Kidney capillary endothelial cell (primary cell): ENCODE measurements at regions not wholly inside any gene's neighbourhood (a gene's known extent, or its start where the extent isn't known, plus 50 kb on each side); places are given as distances from the start of the nearest gene placed in this dataset.
"Not testable (repeated sequence)": the region's sequence is repeated elsewhere in the genome, so short reads cannot be mapped to it uniquely, and the experiment has no call there.

Experiments used
- DNase-seq: peaks from one replicate; pipeline ENCODE4 v3.0.0-alpha.2; 2018; ENCODE audit warnings: low spot score

DNA sequence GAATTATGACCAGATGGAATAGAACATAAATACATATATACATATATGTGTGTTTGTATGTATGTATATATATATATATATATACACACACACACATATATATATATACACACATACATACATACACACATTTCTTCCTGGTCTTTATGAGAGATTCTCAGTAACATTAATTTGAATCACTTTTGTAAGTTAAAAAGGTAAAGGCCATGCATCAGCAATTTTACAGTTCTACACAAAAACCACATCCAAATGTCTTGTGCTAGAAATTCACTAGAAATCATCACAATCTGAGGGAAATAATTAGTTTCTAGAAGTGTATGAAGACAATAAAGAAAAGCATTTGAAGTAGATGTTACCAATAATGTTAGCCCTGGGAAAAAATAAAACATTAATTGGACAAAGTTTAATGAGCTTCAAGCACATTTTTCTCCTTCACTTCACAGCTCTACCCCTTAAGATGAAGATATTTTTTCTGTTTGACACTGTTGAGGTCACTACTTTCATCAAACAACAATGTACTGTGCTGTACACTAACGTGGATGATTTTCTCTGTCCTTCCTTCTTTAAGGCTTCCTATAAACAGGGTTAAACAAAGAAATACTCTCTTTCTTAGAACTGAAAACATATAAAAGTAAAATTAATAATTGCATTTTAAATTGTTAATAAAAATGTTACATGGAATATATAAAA, 189.2 kb upstream of the NR4A3 start:
- no peak for DNase-seq

DNA sequence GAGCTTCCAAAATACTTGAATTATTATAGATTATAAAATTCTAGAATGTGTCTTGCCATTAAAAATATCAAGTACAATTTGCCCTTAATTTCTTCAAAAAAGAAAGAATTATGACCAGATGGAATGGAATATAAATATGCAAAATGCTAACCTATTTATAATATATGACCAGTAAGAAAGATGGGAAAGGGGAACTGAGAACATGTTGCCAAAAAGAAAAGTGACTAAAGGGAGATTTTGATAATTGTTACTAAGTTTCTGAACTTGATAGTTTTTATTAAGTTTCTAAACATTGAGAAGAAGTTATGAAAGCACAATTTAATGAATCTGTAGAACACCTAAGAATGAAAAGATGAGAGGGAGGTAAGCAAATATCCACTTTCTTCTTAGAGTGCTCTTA, 188.4 kb upstream of the NR4A3 start:
- DNase-seq: no peak

DNA sequence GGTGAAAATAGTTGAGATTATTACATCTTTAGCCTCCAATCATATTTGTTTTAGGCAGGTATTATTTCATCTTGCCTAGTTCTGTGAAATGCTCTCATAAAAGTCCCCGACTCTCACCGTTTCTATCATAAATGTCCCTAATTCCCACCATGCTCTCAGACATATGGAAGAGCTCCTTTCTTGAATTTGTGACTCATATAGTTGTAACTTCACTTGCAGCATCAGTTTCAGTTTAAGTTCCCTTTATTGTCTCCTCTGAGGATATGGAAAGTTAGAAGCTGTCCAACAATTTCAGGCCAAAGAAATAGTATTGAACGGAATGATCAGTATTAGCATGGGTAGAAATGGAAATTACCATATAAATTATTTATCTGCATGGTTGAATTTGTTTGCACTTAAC, 187.5 kb upstream of the NR4A3 start:
- DNase-seq: no peak

DNA sequence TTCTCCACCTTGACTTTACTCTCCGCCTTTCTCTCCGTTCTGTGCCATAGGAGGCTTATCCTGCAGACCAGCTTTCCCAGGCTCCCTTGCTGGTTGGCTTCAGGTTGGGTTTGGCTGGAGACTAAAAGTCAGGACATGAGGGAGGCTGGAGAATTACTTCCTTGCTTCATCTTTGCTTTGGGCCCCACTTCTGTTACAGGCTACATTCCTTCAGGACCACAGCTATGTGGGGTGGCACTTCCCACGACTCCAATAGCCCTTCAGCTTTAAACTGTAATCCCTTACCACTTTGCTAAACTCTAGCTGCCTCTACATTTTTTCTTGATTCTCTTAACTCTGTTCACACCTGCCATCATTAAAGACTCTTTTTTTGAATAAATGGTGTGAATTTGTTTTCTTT, 186.7 kb upstream of the NR4A3 start:
- DNase-seq: no peak

DNA sequence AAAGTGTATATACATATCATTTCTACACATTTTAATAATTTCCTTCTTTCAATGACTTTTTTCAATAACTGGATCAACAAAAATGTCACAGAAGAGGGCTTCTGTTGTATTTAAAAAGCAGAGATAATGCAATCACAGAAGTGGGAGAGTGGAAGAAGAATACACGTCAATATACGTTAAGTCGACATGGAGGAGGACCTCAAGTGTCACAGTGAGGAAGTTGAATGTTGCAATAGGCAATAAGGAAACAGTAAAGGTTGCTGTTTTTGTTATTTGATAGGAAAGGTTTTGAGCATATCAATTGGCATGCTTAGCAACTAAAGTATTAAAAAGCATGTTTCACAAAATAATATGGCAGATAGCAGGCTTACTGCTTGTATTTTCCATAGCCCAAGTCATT, 184.0 kb upstream of the NR4A3 start:
- DNase-seq: no peak

DNA sequence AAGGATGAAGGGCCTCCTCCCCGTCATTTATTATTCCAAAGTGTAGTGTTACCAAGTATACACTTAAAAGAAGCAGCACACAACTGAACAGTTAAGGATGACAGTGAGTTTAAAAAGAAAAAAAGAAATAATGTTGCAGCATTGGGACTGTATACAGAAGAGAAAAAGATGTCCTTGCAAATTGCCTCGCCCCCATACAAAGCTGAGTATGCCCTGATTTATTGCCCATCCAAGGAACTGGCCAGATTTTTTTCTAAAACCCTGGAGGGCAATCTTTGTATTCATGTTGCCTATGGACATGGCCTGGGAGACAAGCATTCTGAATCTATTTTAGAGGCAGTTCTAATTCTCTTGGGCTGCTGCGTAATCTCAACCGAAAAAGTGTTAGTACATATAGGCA, 182.7 kb upstream of the NR4A3 start:
- no peak for DNase-seq

DNA sequence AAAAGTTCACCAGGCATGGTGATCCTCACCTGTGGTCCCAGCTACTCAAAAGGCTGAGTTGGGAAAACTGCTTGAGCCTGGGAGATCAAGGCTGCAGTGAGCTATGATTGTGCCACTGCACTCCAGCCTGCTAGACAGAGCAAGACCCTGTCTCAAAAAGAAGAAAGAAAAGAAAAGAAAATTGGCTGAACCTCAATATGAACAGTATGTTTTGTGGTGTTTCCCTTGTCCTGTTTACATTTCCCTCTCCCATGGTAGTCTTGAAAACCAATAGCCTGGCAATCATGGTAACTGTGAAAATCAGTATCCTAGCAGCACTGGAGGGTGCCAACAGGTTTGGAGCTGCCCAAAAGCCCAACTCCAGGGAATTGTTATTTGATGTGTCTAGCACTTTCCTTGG, 174.1 kb upstream of the NR4A3 start:
- DNase-seq: no peak

DNA sequence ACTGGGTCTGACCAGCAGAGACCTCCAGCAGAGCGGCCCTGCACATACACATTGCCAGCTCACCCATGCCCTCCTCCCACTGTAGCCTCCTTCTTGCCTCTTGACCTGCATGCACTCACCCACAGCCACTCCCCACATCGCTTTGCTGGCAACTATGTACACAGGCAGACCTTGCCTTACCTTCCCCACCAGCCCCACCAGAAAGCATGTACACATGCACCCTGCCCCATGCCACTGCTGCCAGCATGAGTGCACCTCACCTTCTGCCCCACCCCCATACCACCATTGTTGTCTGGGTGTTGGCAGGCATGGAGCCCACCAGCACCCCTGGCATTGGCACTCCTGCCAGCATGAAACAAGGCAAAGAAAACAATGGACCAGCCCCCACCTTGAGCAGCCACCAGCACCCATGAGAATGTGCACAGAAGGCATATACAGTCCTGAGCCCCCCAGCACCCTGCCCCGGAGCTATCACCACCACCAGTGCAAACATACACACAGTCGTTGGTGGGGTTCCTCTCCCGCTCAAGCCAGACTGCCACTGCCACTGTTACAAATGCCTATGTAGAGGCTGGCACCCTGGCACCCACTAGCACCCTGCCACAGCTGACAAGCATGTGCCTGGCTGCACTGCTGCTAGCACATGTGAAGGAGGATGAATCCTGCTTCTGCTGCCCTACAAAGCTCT, 171.4 kb upstream of the NR4A3 start:
- no peak for DNase-seq

DNA sequence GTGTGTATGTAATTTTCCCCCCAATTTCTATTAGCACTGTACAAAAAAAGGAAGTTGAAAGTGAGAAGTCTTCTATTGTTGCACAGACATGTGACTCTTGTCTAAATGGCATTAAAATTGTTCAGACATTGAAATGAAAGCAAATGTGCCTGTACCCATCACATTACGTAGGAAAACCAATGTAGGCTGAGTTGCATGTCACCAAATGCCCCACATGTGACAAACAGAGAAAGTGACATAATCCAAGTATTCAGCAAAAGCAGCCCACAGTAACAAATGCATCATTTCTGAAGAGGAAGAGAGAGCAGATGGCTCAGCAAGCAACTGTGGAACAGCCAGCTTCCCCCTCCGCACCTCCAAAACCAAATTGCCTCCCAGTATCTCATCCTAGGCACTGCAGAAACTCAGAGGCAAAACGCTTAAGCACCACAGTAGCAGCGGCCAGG, 161.5 kb upstream of the NR4A3 start:
- DNase-seq: no peak

DNA sequence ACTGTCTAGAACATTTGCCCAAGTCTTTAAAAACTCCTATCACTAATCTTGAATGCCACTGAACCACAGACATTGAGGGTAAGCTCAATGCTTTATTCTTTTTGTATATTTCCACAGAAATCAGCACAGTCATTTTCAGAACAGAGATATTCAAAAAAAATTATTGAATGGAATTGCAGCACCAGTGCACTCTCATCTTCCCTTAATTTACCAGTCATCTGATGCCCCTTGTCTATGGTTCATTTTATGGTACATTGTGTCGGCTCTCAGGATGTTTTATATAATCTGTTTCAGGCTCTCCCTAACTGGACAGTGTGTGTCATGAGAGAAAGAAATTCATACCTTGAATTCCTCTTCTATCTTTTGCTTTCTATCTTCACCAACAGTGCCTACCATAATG, 158.4 kb upstream of the NR4A3 start:
- no peak for DNase-seq

DNA sequence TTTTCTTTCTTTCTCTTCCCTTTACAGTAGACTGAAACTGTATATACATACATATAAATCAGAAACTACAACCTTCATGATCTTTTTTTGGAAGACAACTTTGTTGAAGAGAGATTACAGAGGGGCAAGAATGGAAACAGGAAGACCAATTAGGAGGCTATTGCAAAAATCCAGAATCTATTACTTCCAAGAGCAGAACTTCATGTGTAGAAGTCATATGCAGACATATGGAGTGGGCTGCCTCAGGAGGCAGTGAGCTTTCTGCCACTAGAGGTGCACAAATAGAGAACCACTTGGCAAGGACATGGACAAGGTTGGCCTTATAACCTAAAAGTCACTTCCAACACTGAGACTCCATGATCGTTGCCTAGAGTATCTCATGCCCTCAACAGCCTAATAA, 157.8 kb upstream of the NR4A3 start:
- no peak for DNase-seq

DNA sequence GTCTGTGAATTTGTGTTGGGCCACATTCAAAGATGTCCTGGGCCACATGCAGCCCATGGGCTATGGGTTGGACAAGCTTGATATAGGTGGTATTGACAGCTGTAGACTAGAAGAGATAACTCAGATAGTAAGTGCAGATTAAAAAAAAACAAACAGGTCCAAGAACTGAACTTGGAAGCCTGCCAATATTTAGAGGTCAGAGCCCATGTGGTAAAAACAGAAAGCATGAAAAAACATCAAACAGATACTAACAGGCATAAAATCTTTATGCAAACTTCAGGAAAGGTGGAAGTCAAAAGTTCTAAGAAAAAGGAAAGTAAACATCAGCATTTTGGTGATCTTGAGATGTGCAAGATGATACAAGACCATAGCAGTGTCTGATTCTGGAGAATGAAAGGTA, 155.1 kb upstream of the NR4A3 start:
- no peak for DNase-seq

DNA sequence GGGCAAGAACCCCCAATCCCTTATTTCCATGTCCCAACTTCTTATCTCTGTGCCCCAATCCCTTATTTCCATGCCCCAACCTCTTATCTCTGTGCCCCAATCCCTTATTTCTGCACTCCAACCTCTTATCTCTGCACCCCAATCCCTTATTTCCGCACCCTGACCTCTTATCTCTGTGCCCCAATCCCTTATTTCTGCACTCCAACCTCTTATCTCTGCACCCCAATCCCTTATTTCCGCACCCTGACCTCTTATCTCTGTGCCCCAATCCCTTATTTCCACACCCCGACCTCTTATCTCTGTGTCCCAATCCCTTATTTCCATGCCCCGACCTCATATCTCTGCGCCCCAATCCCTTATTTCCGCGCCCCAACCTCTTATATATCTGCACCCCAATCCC, 150.8 kb upstream of the NR4A3 start:
- not testable (repeated sequence) for DNase-seq

DNA sequence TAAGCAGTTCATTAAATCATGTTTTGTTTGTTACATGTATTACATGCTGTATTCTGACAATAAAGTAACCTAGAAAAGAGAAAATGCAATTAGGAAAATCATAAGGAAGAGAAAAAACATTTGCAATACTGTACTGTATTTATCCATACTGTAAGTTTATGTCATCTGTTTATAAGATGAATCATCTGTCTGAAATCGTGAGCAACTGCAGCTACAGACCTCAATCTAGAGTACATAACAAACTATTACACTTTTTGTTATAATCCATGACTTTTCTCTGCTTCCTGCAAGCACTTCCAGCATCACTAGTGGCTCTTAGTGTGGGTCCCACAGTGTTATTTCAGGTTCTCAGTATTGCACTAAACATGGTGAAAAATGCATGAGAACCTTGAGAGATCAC, 144.4 kb upstream of the NR4A3 start:
- DNase-seq: no peak

DNA sequence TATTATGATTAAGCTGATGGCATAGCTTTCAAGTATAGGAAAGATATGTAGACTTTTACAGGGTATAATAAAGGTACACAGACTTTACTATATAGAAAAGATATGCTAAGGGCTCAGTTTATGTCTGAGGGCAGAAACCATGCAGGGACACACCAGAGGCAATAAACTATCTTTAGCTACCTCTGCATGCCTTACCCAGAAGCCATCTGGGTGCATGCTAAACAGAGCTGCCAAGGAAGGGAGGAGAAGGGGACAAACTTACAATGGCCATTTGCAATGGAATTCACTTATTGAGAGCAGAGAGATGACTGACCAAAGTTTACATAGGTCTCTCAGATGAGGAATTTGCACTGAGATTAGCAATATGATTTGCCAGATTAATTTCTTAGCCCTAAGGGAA, 143.1 kb upstream of the NR4A3 start:
- DNase-seq: no peak

DNA sequence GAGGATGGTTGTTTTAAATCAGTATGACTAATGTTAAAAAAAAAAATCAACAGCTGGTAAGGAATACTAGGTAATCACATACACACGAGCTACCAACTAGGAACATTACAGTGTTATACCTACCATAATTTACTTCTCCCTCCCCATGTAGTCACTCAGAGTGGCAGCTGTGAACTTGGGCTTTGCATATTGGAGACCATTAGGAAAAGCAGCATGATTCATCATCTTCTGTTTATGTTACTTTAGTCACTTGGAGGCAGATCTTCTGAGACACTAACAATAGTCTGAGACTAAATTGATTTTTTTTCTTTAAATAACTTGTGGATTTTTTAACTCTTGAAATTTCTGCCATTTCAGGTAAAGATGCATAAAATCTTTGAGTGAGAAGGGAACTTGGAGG, 141.5 kb upstream of the NR4A3 start:
- DNase-seq: peak; percentile 38

DNA sequence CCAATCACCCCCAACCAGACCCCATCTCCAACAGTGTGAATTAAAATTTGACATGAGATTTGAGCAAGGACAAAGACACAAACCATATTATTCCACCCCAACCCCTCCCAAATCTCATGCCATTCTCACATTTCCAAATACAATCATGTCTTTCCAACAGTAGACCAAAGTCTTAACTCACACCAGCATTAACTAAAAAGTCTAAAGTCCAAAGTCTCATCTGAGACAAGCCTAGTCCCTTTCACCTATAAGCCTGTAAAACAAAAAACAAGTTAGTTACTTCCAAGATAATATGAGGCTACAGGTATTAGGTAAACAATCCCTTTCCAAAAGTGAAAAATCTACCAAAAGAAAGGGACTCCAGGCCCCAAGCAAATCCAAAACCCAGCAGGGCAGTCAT, 140.6 kb upstream of the NR4A3 start:
- no peak for DNase-seq

DNA sequence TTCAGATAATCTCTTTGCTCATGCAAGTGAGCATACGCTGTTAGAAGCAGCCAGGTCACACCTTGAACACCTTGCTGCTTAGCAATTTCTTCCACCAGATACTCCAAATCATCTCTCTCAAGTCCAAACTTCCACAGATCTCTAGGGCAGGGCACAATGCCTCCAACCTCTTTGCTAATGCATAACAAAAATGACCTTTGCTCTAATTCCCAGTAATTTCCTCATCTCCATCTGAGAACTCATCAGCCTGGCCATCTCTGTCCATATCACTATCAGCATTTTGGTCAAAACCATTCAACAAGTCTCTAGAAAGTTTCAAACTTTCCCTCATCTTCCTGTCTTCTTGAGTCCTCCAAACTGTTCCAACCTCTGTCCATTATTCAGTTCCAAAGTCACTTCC, 139.3 kb upstream of the NR4A3 start:
- no peak for DNase-seq

DNA sequence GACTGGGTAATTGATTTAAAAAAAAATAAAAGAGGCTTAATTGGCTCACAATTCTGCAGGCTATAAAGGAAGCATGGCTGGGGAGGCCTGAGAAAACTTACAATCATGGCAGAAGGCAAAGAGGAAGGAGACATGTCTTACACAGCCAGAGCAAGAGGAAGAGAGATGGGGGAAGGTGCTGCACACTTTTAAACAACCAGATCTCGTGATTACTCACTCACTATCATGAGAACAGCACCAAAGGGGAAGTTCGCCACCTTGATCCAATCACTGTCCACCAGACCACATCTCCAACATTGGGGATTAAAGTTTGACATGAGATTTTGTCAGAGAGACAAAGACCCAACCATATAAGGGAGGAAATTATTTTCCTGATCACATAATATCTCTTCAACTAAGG, 138.8 kb upstream of the NR4A3 start:
- no peak for DNase-seq

DNA sequence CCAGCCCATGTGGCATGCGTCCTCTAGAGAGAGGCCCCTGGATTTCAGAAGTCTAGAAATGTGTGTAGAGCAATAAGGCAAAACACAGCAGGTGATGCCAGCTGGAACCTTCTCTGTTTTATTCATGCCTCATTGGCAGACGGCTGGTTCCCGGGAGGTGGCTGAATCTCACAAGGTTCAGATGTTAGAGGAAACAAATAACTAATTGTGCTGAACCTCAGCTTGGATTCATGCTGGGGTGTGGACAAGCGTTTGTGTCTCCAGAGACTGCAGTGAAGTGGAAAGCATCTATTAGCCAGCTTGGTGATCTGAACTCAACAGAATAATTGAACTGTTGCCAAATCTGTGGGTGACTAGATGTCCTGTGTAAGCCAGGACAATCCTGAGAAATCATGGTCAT, 131.1 kb upstream of the NR4A3 start:
- no peak for DNase-seq

DNA sequence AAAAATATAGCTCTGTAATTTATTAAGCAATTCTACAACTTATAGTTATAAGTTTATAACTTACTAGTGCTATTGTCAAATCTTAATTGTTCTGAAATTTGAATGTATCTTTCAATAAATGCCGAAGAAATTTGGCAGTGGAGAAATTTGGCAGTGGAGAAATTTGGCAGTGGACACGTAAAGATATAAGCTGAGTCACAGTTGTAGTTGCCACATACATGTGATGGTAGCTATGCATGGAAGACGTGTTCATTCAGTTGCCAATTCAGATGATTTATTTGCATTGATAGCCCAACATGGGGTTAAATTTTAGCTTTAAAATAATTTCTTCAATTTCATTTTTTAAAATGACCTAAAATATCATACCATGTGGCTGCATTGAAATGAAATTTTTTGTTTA, 127.8 kb upstream of the NR4A3 start:
- no peak for DNase-seq

DNA sequence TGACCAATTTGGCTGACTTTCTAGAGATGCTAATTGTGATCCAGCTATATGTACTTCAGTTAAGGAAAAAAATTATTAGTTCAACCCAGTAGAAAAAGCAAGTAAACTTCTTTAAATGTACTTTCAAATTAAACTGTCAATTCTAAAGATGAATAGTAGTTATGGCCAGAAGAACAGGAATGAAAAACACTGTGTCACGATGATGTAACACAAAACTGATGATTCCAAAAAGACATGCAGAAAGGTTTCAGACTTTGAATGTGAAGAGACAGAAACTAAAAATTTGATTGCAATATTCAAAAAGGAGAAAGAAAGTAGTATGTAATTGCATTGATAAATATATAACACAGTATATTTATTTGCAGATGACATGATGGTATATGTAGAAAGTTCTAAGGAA, 127.3 kb upstream of the NR4A3 start:
- DNase-seq: no peak

DNA sequence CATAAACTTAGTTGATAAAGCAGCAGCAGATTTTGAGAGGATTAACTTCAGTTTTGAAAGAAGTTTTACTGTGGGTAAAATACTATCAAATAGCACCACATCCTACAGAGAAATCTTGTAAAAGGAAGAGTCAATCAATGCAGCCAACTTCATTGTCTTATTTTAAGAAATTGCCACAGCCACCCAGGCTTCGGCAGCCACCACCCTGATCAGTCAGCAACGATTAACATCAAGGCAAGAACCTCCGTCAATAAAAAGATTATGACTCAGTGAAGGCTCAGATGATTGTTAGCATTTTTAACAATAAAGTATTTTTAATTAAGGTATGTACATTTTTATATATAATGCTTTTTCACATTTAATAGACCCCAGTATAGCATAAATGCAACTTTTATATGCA, 122.3 kb upstream of the NR4A3 start:
- no peak for DNase-seq

DNA sequence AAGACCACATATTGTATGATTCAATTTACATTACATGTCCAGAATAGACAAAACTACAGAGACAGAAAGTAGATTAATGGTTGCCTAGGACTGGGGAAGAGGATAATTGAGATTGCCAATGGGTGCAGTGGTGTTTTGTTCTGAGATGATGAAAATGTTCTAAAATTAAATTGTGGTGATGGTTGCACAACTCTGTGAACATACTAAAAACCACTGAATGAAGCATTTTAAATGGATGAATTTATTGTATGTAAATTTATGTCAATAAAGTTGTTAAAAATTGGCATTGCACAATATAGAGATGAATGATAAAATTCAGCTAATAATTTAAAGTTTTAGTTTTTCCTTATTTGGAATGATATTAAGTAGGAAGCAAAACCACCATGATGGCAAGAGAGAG, 109.5 kb upstream of the NR4A3 start:
- no peak for DNase-seq
